OCI-LY1 (cell line): ENCODE measurements at regions not wholly inside any gene's neighbourhood (a gene's known extent, or its start where the extent isn't known, plus 50 kb on each side); places are given as distances from the start of the nearest gene placed in this dataset.

ENCODE experiments used
- CTCF ChIP-seq: fragments of 200-600 bp; sonication (generic), shearing (Covaris generic); IDR thresholded peaks from 2 replicates; pipeline ENCODE4 v1.5.1; 2017; ENCODE audit warnings: mild to moderate bottlenecking, antibody characterized with exemption, low read length, moderate library complexity, mixed read lengths
- EZH2 ChIP-seq: fragments of 200-600 bp; sonication (generic), shearing (Covaris generic); IDR thresholded peaks from 2 replicates; pipeline ENCODE4 v1.8.0; 2017; ENCODE audit warnings: borderline replicate concordance, mixed run types, mild to moderate bottlenecking, antibody characterized with exemption, low read length, moderate library complexity, mixed read lengths

GRCh38 chr18:46374850-46375249 is 270.7 kb downstream of the HAUS1 start:
- no peak for TF ChIP-seq CTCF
- no peak for TF ChIP-seq EZH2
